ENCODE measurements at regions not wholly inside any gene's neighbourhood (a gene's known extent, or its start where the extent isn't known, plus 50 kb on each side); places are given as distances from the start of the nearest gene placed in this dataset.

DNA sequence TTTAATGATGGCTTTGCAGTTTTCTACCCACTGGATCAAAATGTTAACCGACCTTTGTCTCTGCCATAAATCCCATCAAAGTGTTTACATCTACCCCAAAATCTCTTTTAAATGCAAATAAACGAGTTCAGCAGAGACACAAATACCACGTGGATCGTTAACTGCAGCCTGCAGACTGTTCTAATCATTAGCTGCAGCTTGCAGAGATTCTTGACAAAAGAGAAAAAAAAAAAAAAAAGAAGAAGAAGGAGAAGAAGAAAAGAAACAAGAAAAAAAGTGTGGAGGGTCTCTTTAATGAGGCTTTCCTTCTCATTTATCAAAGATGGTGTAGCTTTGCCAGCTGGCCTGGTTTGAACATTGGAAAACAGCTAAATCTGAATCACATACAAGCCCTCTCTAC, 275.7 kb downstream of the NEDD1 start:
- DNase-seq, result no peak

DNA sequence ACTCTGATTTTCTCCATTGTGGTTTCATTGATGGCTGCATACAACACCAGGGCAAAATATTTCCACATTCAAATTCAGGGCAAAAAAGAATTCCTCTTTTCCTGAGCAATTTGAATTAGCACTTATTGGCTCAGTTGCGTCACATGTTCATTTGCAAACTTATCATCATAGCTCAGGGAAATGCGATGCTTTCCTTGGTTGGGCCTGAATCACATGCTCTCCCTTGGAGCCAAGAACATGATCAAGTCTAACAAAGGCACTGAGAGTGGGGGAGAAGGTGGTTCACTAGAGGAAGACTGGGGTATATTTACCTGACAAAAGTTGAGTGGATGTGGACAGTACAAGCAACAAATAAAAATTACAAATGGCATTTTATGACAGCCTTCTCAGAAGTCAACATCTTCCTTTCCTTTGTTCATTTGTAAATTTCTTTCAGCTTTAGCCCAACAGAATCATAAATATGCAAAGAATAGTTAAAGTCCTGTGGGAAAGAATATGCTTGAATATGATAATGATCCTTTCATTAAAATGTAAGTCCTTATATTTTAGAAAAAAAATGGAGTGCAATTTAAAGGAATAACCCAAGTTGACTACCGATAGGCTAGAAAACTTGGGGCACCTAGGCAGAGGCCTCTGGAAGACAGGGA, 277.2 kb downstream of the NEDD1 start:
- DNase-seq, result no peak

DNA sequence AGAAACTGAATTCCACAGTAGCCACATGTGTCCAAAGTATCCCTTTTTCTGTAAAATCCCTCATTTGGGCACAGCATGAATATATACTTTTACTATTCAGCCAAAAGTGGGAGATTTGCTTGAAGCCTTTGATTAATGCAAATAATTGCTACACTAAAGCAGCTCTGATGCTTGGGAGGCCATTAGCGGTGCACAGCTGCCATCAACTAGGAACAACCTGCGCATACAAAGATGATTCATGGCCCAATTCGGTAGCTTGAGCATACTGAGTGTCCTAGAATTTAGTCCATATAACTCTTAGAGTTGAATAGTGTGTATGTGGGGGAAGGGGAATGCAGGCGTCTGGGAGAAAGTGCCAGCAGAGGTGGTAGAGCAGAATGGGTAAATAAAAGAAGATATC, 277.0 kb upstream of the RMST start:
- no peak for DNase-seq

DNA sequence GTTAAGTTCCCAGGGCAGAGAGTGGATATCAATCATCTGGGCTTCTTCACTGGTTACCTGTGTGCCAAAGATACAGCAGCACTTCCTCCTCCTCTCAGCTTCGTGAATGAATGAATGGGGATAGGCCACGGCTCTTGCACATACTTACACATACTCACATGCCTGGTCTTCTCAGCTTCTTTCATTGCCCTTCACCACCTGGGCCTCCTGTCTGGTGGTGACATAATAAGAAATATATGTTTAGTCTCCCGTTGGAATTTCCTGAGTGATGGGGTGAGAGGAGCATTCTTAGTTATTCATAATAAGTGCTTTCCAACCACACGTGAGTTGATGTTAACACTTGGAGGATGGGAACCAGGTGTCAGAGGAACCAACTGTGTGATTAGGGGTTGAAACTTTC, 268.1 kb upstream of the RMST start:
- no peak for DNase-seq

DNA sequence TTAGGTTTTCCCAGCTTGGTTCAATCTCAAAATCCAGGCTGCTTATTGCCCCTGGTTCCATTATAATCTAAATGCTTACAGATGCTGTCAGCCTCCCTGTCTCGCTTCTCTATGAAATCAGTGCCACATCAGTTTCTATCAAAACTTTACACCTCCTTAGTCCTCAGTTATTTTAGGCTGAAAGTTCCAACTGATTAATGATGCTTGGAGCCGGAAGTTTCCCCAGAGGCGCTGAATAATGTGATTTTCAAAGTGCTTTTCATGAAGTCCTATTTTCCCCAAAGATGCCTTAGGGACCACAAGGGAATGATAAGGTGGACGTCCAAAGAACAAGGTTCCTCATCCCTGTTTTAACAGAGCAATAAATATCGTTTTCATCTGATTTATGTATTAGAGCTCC, 262.4 kb upstream of the RMST start:
- DNase-seq, result no peak

DNA sequence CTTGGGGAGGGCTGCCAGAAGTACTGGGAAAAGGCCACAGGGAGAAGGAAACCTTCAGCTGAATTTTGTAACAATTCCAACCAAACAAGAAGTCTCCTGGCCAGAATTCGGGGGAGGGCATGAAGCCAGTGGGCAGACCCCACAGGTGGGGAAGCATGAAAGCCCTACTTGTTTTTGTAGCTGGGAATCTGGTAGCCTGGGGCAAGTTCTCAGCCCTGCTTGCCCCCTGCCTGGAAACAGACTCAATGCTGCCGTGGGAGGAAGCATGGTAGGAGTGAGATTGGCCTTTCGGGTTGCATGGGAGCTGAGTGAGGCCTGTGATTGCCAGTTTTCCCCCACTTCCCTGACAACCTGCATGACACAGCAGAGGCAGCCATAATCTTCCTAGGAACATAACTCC, 259.2 kb upstream of the RMST start:
- DNase-seq, result no peak

DNA sequence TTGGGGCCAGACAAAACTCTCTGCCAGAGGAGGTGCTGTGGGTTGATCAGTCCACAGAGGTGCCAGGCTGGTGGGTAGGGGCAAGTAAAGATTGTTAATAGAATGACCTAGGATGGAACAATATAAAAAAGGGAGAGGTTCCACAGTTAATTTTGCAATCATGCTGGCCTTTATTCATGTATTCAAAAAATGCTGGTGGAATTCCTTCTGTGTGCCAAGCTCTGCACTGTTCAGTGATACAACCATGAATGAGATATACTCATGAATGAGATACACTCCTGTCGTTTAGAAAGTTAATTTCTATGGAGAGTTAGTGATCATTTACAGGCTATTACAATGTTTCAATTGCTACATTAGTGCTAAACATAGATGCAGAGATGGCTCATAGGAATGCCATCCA, 252.6 kb upstream of the RMST start:
- DNase-seq, result no peak

DNA sequence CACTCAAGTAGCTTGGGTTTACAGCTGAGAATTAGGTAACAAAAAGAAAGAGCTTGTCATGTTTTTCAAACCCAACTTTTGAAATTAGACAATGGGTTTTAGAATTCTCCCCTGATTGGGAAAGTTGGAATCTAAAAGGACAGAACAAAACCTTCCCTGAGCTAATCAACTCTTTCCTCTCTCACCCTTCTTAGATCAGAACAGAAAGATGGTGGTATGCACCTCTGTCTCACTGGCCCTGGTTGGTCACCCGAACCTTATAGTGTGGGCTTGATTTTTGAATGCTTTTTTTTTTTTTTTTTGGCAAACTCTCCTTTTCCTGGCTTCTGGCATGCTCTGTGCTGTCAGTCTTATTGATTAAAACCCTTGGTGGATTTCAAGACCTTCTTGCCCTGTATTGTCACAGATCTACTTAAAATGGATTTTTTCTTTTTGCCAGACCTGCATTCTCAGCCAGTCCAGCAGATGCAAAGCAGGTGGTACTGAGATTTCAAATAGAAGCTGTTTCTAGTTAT, 251.1 kb upstream of the RMST start:
- DNase-seq, result no peak

DNA sequence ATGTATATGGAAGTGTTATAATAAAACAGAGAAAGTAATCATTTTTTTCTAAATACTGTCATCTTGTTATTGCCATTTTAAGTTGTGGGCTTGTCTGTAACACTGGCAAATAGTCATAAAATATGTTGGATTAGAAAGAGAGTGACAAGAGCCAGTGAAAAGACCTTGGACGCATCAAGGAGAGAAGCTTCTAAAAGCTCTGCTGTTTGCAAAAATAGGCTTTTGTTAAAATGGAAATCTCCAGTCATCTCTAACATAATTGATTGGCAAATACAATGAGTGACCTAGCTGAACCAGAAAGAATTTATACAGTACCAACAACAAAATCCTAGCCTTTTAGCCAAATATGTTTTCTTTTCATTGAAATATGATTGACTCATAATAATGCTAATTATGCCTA, 245.8 kb upstream of the RMST start:
- no peak for DNase-seq

DNA sequence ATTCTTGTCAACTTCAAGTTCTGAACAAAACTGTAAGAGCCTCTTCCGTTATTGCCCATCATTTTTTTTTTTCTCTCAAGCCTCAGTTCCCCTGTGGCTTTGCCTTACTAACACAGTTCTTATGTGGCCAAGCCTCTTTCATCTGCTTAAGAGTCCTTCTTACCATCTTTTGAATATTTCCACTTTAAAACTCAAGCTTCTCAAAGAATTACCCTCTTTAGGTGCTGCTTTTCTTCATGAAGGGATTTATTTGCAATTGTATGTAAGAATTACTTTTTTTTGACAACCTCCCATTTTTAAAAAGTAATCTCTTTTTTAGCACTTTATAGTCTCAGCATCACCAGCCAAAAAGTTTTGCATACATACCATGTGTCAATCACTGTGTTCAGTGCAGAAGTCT, 240.2 kb upstream of the RMST start:
- no peak for DNase-seq

DNA sequence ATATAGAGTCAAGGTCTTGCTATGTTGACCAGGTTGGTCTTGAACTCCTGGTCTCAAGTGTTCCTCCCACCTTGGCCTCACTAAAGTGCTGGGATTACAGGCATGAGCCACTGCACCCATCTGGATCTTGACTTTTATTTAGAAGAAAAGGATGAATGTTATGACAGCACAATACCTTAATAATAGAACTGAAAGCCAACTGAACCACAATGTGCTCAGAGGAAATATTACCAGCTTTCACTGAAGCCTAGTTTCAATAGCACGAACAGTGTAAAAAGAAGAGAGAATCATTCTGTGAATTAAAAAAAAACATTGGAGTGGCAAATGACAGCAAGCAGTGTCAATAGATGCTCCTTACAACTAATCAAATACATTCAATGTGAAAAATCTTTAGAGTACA, 239.2 kb upstream of the RMST start:
- no peak for DNase-seq

DNA sequence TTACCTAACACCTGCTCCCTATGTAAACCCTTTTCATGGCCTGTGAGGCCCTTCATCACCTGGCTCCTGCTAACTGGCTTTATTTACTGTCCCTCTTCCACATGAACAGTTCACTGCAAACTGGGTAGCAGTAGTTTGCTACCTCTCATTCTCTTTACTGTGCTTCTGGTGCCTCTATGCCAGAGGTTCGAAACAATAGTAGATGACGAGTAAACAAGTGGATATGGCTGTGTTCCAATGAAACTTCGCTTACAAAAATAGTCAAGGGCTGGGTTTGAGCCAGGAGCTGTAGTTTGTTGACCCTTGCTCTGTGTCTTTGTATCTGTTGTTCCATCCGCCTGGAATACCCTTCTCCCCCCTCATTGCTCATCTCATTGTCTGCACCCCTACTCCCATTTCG, 233.6 kb upstream of the RMST start:
- no peak for DNase-seq

DNA sequence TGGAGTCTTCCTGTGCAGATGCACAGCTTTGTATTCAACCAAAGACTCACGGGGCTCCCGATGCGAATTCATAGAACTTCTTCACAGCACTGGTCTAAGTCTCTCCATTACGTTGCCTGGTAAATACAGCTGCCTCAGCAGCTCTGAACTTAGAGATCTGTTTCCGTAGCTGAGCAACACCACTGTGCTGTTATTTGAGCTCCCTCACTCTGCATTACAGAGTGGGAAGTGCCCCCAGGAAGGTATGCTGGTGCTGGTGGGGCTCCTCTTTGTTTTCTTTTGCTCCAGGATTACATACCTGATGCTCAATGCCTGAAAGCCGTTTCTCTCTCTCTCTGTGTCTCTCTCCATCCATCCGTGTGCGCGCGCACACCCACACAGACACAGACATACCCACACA, 227.5 kb upstream of the RMST start:
- no peak for DNase-seq

DNA sequence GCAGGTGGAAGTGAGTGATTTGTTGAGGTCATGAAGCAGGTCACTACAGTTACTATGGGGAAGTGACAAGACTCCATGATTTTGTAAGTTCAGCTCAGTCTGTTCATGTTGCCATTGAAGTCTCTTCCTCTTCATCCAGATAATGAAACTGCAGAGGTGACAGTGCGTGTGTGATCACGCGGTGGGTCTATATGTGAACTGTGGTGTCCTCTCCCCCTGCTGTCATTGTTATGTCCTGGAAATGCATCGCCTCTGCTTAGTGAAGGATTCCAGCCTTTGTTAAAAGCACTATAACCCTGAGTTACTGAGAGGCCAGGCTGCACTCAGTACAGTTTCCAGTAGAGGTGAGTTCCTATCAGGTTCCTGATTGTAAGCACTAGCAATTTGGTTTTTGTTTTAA, 216.2 kb upstream of the RMST start:
- DNase-seq, result no peak

DNA sequence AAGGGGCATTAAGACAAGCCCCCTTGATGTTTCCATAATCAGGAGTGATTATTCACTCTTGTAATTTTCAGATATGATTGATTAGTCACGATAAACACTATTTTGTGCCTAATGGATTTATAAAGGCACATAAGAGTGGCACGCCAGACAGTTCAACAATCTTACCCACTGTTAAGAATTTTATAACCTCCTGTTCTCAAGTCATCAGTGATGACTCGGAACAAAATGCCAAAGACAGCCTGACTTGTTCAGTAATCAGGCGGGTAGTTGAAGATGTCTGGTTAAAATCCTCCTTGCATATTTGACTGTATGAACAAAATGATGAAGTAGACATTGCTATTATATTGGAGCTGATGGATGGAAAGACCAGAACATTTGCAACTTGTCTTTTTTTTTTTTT, 212.1 kb upstream of the RMST start:
- no peak for DNase-seq

DNA sequence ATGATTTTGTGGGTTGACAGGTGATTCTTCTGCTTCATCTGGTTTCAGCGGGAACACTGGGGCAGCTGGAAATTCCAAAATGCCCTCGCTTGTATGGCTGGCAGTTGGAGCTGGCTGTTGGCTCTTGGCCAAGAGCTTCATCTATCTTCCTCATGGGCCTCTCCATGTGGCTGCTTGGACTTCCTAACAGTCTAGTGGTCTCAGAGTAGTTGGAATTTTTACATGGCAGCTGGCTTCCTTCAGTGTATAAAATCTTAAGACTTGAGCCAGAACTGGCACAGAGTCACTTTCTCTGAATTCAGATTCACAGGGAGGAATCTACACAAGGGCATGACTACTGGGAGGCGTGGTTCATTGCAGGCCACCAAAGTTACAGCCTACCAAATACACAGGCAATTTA, 204.9 kb upstream of the RMST start:
- DNase-seq, result no peak

DNA sequence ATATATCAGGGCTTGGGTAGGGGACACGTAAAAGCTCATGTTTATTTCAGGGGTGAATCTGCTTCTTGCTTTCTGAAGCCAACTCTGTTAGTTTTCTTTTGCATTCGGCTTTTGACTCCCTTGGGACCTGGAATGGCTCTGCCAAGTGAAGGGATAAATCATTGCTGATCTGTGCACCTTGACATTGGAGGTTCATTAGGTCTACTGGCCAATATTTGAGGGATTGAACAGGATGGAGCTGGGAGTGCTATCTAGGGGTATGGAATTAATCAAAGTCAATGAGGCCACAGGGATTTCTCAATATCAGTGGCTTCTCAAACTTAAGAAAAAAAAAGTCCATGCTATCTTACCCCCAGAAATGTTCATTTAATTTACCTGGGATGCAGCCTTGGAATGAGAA, 203.5 kb upstream of the RMST start:
- no peak for DNase-seq

DNA sequence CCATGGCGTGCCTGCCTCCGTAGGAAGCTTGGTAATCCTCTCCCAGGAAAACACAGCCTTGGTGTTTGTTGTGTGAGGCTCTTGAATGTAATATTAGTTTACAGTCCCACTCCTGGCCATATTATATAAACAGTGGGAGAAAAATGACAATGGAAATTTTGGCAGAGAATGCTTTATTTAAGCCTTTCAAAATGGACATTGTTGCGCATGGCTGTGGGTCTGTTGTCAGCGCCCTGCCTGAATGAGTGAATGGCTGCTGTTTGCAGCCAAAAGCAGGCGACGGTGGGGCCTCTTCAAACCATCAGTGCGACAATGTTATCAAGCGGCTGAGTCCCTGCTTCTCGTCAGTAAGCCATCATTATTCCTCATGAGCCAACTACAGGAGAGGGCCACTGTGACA, 201.8 kb upstream of the RMST start:
- DNase-seq, result no peak

DNA sequence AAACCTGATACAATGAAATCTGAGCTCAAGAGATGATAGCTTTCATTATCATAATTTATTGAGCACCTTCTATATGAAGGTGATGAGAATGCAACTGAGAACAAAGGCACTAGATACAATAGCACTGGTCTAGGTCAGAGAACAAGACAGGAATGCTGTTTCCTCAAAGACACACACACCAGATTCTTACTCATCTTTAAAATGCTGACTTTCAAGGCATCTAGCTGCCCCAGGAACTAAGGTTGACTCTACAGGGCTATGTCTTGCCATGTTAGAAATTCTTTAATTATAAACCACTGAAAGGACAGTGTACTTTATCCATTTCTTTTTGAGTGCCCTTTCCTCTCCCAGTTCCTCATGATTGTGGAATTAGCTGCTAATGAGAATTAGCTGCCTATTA, 195.4 kb upstream of the RMST start:
- no peak for DNase-seq

DNA sequence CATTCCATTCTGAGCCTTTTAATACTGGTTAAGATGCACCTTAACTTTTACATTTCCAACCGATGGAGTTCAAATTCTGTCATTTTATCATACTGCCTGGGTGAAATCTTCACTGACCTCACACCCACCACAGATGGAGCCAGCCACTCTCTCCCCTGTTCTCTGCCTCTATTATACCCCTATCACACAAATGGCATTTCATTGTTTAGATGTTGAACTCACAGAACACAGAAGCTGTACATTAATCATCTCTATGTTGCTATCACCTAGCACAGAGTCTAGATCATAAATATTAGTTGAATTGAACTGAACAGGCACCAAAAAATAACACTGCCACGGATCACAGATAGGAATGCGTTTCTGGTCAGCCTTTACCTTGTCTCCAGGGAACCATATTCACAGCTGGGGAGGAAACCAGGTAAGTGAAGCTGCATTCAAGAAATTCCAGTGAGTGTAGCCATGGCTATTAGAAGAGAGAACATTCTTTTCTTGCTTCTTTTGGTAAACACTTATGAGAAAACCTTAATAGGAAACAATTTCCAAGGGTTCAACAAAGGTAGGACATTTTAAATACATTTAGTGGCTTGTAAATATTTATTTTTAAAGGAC, 194.9 kb upstream of the RMST start:
- no peak for DNase-seq

DNA sequence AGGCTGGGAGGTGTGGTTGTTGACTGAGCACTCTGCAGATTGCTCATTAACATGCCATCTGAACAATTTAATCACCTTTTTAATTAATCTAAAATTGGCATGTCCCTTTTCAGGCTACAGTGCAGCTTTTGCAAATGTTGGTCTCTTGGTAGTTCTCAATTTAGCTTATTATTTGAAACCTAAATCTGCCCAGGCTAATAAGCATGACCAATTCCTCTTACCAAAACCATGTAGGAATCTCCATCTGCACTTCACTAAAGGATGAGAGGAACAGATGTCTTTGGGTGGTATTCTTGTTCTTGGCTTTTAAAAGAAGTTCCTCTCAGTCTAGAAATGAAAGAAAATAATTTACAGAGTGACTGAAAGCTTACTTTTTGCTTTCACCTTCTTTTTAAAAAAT, 190.1 kb upstream of the RMST start:
- no peak for DNase-seq

DNA sequence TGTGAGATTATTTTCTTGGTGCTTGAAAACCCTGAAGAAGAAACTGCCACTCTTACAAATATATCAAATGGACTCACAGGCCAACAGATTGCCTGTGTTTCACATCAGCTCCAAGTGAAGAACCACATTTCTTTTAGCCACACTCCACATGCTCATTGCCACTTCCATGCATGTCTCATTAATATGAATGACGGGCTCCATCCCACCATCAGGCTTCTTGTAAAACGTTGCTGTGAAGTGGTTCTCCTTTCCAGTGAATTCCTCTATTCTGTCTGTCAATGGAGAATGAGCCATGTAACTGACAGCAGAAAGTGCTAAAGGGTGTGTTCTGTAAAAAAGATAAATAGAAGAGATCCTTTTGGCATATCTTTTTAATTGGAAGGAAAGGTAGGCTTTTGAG, 188.2 kb upstream of the RMST start:
- DNase-seq, result no peak

DNA sequence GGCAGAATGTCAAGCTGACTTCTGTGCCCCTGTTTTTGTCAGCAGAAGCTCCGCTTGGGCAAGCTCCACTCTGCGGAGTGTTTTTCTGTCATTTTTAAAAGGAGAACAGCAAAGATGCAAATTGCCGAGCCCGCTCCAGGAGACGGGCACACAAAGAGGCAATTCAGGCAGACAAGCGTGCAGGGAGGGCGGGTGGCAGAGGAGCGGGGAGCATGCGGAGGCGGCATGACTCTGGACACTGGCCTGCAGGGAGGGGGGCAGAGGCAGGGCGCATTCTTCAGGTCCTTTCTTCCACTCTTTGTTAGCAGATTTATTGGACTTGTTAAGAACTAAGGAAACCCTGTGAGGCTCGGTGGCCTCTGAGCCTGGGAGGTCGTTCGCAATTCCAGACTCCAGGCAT, 187.3 kb upstream of the RMST start:
- no peak for DNase-seq

DNA sequence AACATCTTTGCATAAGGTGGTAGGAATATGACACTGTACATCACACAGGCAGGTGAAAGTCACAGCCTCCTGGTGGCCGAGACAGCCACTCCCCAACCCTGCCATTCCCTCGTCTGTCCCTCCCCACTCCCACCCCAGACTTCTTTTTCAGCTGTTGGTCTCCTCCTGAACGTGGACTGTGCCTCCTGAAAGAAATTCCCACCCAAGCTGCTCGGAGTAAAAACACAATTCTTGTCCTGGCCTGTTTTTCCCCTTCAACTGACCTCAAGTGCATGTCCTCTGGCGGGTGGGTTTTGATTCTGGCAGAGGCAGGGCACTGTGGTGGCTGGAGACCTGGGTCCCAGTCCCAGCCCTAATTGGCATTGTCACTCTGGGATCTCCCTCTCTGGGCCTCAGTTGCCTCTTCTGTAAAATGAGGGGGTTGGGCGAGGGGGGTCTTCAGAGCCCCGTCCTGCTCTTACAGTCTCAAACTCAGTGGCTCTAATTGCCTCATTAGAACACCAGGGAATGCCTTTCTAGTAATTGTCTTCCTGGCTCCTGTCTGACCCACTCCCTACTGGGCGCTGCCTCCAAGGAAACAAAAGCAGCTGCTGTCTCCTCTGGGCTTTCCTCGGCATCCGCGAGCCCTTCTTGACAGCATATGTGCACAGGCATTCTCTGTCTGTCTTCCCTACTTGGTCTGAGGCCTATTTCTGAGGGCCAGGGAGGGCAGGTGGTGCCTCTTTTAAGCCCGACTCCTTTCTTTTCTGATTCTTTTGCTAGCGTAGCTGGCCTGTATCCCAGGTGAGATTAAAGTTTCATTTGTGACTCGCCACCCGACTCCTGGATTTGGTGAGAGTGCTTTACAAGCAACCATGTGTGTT, 186.6 kb upstream of the RMST start:
- DNase-seq, result no peak
